HG03039 (cell line): ENCODE measurements at regions not wholly inside any gene's neighbourhood (a gene's known extent, or its start where the extent isn't known, plus 50 kb on each side); places are given as distances from the start of the nearest gene placed in this dataset.
"Not testable (repeated sequence)": the region's sequence is repeated elsewhere in the genome, so short reads cannot be mapped to it uniquely, and the experiment has no call there.

ENCODE experiments used
- ATAC-seq: cut with Tn5 transposase; IDR thresholded peaks from one replicate; pipeline ENCODE4 v1.9.1; 2021; ENCODE audit warnings: mild to moderate bottlenecking, moderate library complexity; ENCODE audit not compliant: unreplicated experiment

- no peak for ATAC-seq
These were observed 50.2 kb upstream of the PLET1 start for GRCh38 chr11:112310848-112311247.

GRCh38 chr11:112315057-112315720, 54.5 kb upstream of the PLET1 start:
- ATAC-seq: no peak

DNA sequence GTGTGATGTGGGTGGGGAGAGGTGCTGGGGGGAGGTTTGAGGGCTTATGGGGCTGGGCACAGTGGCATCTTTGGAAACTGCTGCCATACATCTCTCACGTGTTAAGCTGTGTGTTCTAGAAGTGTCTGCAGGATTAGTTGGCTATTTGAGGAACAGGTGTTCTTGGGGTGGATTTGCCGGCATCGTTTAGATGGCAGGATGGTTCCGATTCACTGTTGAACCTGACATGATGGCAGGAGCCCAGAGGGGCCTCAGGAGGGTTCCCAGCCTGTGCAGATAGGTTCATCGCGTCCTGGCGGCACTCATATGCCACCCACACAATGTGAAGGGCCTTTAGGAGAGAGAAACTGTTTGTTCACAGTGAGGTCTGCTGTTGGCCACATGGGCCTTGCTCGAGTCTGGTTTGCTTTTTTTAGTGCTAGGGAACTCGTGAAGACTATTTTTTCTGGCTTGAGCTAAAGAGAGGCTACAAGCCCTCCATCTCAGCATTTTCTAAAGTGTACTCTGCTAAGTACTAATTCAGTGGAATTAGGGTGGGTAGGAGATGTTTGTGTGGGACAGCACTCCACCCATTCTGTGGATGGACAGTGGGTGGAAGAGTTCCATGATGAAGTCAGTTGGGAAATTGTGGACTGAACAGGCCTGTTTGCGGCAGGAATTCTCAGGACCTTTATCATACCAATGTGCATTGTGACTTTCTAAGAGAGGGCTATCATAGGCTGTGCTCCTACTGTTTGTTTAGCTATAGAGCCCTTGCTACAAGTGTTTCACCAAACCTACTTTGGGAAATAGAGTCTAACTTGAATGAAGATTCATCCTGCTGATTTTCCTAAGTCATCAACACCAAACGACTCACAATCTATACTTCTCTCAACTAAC, 55.4 kb upstream of the PLET1 start:
- ATAC-seq: no peak

- ATAC-seq: no peak
These were observed 56.3 kb upstream of the PLET1 start for GRCh38 chr11:112316971-112317370.

GRCh38 chr11:112318184-112318591, 57.5 kb upstream of the PLET1 start:
- no peak for ATAC-seq

GRCh38 chr11:112318661-112319060, 58.0 kb upstream of the PLET1 start:
- ATAC-seq: no peak

DNA sequence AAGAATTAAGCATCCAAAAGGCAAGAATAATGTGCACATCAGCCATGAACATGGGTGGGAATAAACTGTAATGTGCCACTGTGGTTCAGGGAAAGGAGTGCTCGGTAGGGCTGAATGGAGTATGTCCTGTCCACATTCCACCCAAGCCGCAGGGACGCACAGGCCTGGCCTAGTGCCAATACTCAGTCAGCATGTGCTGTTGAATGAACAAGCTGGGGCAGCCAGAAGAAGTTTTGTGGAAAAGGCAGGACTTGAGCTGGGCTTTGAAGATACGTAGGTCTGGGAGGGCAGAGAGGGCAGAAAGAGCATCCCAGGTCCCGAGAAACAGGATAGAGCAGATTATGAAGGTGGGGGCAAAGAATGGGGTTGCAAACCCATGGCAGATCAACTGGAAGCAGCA, 60.0 kb upstream of the PLET1 start:
- no peak for ATAC-seq

- no peak for ATAC-seq
These were observed 61.0 kb upstream of the PLET1 start for GRCh38 chr11:112321501-112322172.

DNA sequence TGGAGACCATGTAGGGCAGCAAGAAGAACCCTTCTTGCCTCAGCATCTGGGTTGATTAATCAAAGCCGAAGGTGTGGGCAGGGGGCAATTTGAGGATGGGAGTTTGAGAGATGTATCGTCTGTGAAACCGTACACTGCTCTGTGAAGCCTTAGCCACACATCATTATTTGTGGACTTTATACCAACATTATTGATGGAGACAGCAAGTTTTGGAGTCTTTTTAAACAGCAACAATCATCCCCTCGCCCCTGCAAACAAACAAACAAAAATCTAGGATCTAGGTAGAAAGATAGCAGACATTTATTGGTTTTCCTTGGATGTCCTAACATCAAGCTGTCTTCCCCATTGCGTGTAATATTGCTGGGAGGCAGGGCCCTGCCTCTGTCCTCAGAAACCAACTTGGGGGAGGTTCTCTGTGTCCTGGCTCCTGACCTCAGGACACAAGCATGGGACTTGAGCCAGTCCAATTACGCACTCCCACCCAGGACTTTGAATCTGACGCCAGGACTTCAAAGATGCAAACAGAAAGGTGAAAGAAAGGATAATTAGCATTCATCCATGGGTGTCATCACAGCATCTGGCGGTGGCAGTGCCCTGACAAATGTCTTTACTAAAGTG, 61.6 kb upstream of the PLET1 start:
- ATAC-seq: no peak

- ATAC-seq: no peak
These were observed 73.7 kb upstream of the PLET1 start for GRCh38 chr11:112334381-112334780.

- ATAC-seq: no peak
These were observed 75.8 kb upstream of the PLET1 start for GRCh38 chr11:112336356-112336886.

DNA sequence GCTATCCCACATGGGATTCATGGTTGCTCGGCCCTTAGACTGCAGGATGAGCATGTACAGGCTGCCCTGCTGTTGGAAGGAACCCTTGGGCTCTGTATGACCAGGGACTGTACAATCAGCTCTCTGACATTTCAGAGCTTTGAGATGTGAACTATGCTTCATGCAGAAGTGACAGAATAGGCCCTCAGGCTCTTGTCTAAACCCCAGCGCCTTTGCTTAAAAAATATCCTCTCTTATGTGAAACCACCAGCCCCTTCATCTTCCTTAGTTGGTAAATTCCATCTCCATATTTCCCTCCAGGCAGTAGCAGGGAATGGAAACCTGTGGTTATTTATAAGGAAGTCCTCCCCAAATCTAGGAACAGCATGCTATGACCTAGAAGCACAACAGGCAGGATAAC, 78.9 kb upstream of the PLET1 start:
- no peak for ATAC-seq

GRCh38 chr11:112343368-112344039, 82.8 kb upstream of the PLET1 start:
- no peak for ATAC-seq

DNA sequence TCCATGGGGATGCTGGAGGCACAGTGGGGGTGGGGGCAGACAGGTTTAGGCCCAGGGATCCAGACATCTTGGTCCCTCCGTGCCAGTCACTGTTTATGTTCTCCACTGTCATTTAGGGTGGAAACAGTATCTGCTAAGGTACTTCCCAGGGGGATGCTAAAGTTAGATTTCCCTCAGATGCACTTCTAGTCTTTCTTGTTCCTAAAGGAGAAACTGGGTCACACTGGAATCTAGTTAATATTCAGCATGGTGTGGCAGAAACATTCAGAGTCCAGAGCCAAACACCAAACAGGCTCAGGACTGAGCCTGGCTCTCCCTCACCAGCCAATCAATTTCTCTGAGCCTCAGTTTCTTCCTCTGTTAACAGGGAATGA, 83.4 kb upstream of the PLET1 start:
- ATAC-seq: no peak

GRCh38 chr11:112345166-112345565, 84.5 kb upstream of the PLET1 start:
- ATAC-seq: no peak

DNA sequence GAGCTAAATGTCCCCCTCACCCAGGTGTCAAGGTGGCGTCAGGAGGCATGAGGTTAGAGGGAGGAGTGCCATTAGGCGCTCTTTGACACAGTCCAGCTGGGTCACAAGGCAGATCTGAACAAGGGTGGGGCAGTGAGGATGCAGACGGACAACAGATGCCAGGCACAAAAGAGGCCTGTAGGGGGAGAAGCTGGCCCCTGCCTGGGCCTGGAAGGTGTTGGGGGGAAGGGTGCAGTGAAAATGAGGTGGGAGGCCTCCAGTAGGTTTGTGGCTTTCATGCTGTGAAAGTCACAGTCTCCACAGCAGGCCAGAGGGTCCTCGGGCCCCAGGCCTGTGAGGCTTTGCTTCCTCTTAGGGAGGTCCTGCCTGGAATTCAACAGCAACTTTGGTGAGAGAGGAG, 85.0 kb upstream of the PLET1 start:
- no peak for ATAC-seq

DNA sequence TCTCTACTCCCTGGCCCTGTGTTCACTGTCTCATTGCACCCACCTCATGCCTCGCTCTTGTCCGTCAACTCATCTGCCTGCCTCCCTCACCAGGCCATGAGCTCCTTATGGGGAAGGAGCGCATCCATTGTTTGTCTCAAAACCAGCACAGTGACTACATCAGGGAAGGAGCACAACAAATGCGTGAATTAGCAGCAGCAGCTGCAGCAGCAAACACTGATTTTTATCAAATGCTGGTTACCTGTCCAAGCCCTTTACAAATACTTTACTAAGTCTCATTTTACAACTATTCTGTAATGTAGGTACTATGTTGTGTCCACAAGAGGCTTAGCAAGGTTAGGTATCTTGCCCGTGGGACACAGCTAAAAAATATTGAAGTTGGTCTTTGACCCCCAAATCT, 85.9 kb upstream of the PLET1 start:
- ATAC-seq: no peak

DNA sequence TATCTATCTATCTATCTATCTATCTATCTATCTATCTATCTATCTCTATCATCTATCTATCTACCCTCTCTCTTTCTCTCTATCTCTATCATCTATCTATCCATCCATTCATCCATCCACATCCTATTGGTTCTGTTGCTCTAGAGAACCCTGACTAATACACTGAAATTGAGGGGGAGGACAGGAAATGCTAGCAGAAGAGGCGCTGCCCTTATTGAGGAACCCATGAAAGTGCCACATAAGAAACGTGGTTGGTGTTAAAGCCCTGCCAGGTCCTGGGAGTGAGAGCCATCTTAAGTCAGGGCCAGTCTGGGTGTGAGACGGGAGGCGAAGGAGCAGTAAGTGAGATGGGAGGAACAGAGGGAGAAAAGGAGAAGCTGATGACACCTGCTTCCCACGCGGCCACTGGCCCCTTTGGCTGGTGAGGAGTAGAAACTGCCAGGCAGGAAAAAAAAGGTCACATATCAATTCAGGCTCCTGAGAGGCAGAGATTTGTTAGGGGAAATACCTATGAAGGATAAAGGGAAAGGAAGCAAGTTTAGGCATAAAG, 87.9 kb upstream of the PLET1 start:
- no peak for ATAC-seq

DNA sequence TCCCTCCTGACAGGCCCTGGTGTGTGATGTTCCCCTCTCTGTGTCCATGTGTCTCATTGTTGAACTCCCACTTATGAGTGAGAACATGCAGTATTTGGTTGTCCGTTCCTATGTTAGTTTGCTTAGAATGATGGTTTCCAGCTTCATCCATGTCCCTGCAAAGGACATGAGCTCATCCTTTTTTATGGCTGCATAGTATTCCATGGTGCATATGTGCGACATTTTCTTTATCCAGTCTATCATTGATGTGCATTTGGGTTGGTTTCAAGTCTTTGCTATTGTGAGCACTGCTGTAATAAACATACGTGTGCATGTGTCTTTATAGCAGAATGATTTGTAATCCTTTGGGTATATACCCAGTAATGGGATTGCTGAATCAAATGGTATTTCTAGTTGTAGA, 90.8 kb upstream of the PLET1 start:
- ATAC-seq: not testable (repeated sequence)

- no peak for ATAC-seq
These were observed 92.2 kb upstream of the PLET1 start for GRCh38 chr11:112352907-112353306.
